H9 (cell line): ENCODE measurements at regions not wholly inside any gene's neighbourhood (a gene's known extent, or its start where the extent isn't known, plus 50 kb on each side); places are given as distances from the start of the nearest gene placed in this dataset.

Experiments
- DNase-seq: peaks from one replicate; pipeline ENCODE4 v3.0.0-alpha.2; 2017
- H2AFZ ChIP-seq: one replicate; pipeline ENCODE4 v1.6.1; 2013; ENCODE audit warnings: mild to moderate bottlenecking, low read length, control low read depth, moderate library complexity
- H2AK5ac ChIP-seq: 2 replicates; pipeline ENCODE4 v1.6.1; 2013; ENCODE audit warnings: low read length, control low read depth, mixed read lengths; ENCODE audit not compliant: insufficient read length
- H2BK120ac ChIP-seq: one replicate; pipeline ENCODE4 v1.6.1; 2013; ENCODE audit warnings: low read depth, mild to moderate bottlenecking, low read length, control low read depth, inconsistent platforms; ENCODE audit not compliant: poor library complexity, severe bottlenecking
- H2BK12ac ChIP-seq: 2 replicates; pipeline ENCODE4 v1.6.1; 2013; ENCODE audit warnings: low read length, control low read depth, mixed read lengths, low read depth; ENCODE audit not compliant: insufficient read length
- H2BK15ac ChIP-seq: 2 replicates; pipeline ENCODE4 v1.6.1; 2013; ENCODE audit warnings: low read depth, low read length, control low read depth
- H2BK20ac ChIP-seq: one replicate; pipeline ENCODE4 v1.6.1; 2013; ENCODE audit warnings: low read depth, mild to moderate bottlenecking, low read length, control low read depth, inconsistent platforms; ENCODE audit not compliant: poor library complexity, severe bottlenecking
- H2BK5ac ChIP-seq: 2 replicates; pipeline ENCODE4 v1.6.1; 2013; ENCODE audit warnings: low read length, control low read depth, mixed read lengths; ENCODE audit not compliant: insufficient read length
- H3K14ac ChIP-seq: 2 replicates; pipeline ENCODE4 v1.6.1; 2013; ENCODE audit warnings: low read length, control low read depth; ENCODE audit not compliant: insufficient read depth
- H3K18ac ChIP-seq: 2 replicates; pipeline ENCODE4 v1.6.1; 2013; ENCODE audit warnings: low read depth, mild to moderate bottlenecking, mixed read lengths, low read length, control low read depth; ENCODE audit not compliant: insufficient read length
- H3K23ac ChIP-seq: 2 replicates; pipeline ENCODE4 v1.6.1; 2013; ENCODE audit warnings: low read length, control low read depth, mixed read lengths, low read depth; ENCODE audit not compliant: insufficient read length
- H3K23me2 ChIP-seq: 2 replicates; pipeline ENCODE4 v1.6.1; 2013; ENCODE audit warnings: low read depth, mild to moderate bottlenecking, mixed read lengths, low read length, control low read depth; ENCODE audit not compliant: insufficient read length, poor library complexity, severe bottlenecking
- H3K27ac ChIP-seq: 2 replicates; pipeline ENCODE4 v1.5.1; 2013; ENCODE audit warnings: low read length, control low read depth, mixed read lengths, low read depth; ENCODE audit not compliant: insufficient read length
- H3K27me3 ChIP-seq: 2 replicates; pipeline ENCODE4 v1.6.1; 2013; ENCODE audit warnings: low read length, control low read depth, inconsistent platforms; ENCODE audit not compliant: insufficient read depth
- H3K4ac ChIP-seq: 2 replicates; pipeline ENCODE4 v1.6.1; 2013; ENCODE audit warnings: low read depth, mild to moderate bottlenecking, control low read depth, inconsistent platforms, low read length, moderate library complexity
- H3K4me1 ChIP-seq: 2 replicates; pipeline ENCODE4 v1.6.1; 2013; ENCODE audit warnings: low read length, control low read depth, inconsistent platforms; ENCODE audit not compliant: insufficient read depth
- H3K4me2 ChIP-seq: 2 replicates; pipeline ENCODE4 v1.6.1; 2013; ENCODE audit warnings: low read length, control low read depth, mixed read lengths; ENCODE audit not compliant: insufficient read length, insufficient read depth
- H3K56ac ChIP-seq: 2 replicates; pipeline ENCODE4 v1.6.1; 2013; ENCODE audit warnings: low read depth, mild to moderate bottlenecking, mixed read lengths, low read length, control low read depth; ENCODE audit not compliant: insufficient read length
- H3K79me1 ChIP-seq: 2 replicates; pipeline ENCODE4 v1.6.1; 2013; ENCODE audit warnings: low read depth, mild to moderate bottlenecking, moderate library complexity, low read length, control low read depth, inconsistent platforms; ENCODE audit not compliant: insufficient read depth, poor library complexity, severe bottlenecking
- H3K79me2 ChIP-seq: 2 replicates; pipeline ENCODE4 v1.6.1; 2013; ENCODE audit warnings: low read length, control low read depth, inconsistent platforms; ENCODE audit not compliant: insufficient read depth
- H3K9ac ChIP-seq: 2 replicates; pipeline ENCODE4 v1.6.1; 2013; ENCODE audit warnings: low read length, control low read depth, mixed read lengths; ENCODE audit not compliant: insufficient read length; ENCODE audit errors: extremely low read depth
- H3K9me3 ChIP-seq: one replicate; pipeline ENCODE4 v1.6.1; 2013; ENCODE audit warnings: low read depth, low read length, inconsistent platforms; ENCODE audit not compliant: control insufficient read depth
- H3T11ph ChIP-seq: one replicate; pipeline ENCODE4 v1.6.1; 2013; ENCODE audit warnings: mild to moderate bottlenecking, low read length, control low read depth, inconsistent platforms
- H4K20me1 ChIP-seq: one replicate; pipeline ENCODE4 v1.6.1; 2013; ENCODE audit not compliant: control insufficient read depth, insufficient read length, insufficient read depth
- H4K5ac ChIP-seq: 2 replicates; pipeline ENCODE4 v1.6.1; 2013; ENCODE audit warnings: low read depth, mild to moderate bottlenecking, mixed read lengths, low read length, control low read depth; ENCODE audit not compliant: insufficient read length
- H4K8ac ChIP-seq: replicated peaks from 2 replicates; pipeline ENCODE4 v1.6.1; 2013; ENCODE audit warnings: low read length, control low read depth, mixed read lengths, low read depth; ENCODE audit not compliant: insufficient read length
- H4K91ac ChIP-seq: 2 replicates; pipeline ENCODE4 v1.6.1; 2013; ENCODE audit warnings: low read depth, mild to moderate bottlenecking, moderate library complexity, mixed read lengths, low read length, control low read depth; ENCODE audit not compliant: insufficient read length
- H3K27ac Mint-ChIP-seq, 3 experiments: 2 replicates in 2 of 3; 3 replicates in 1 of 3; pipeline ENCODE4 v1.8.0; 2020 to 2021; ENCODE audit warnings: mixed read lengths in 3 of 3, mild to moderate bottlenecking in 1 of 3, moderate library complexity in 1 of 3
- H3K27me3 Mint-ChIP-seq: 2 replicates; pipeline ENCODE4 v1.8.0; 2021; ENCODE audit warnings: low read depth, mild to moderate bottlenecking, moderate library complexity, mixed read lengths
- H3K36me3 Mint-ChIP-seq, 3 experiments: 2 replicates in 2 of 3; 3 replicates in 1 of 3; pipeline ENCODE4 v1.8.0; 2020 to 2021; ENCODE audit warnings: low read depth in 3 of 3, mixed read lengths in 3 of 3; ENCODE audit not compliant: insufficient read depth in 1 of 3
- H3K4me1 Mint-ChIP-seq, 2 experiments: 2 replicates each; pipeline ENCODE4 v1.8.0; 2020; ENCODE audit warnings: mixed read lengths in 2 of 2
- H3K4me3 Mint-ChIP-seq, 2 experiments: 2 replicates in 1 of 2; 3 replicates in 1 of 2; pipeline ENCODE4 v1.8.0; 2020 to 2021; ENCODE audit warnings: mild to moderate bottlenecking in 2 of 2, mixed read lengths in 2 of 2, moderate library complexity in 1 of 2
- H3K9me3 Mint-ChIP-seq, 2 experiments: 2 replicates in 1 of 2; 3 replicates in 1 of 2; pipeline ENCODE4 v1.8.0; 2020; ENCODE audit warnings: mild to moderate bottlenecking in 2 of 2, mixed read lengths in 2 of 2, moderate library complexity in 1 of 2
- CTCF ChIP-seq: fragments of 200-600 bp; sonication (generic); conservative IDR thresholded peaks from 3 replicates; pipeline ENCODE4 v1.8.0; 2021; ENCODE audit warnings: antibody characterized with exemption, mild to moderate bottlenecking
- WGBS: extraction: QIAGEN DNeasy Blood & Tissue Kit; methylation state at CpG from one replicate; pipeline ENCODE4 v1.1.7; 2013; ENCODE audit warnings: missing lambda C conversion rate, low lambda C conversion rate, mixed read lengths; ENCODE audit not compliant: insufficient read length; ENCODE audit errors: extremely low coverage; 5-methylcytosine and 5-hydroxymethylcytosine counted together

- Histone ChIP-seq H3K79me2 (no peaks in the 10 kb centered on the region), H3K56ac (no peak overlapping the region), H3K4ac (no peak overlapping the region), H3K9me3 (no peaks in the 10 kb centered on the region), H4K20me1 (no peaks in the 10 kb centered on the region), H3K18ac (no peak overlapping the region), H3T11ph (no peak overlapping the region), H4K5ac (no peak overlapping the region), H3K27me3 (no peaks in the 10 kb centered on the region), H3K79me1 (no peaks in the 10 kb centered on the region), H3K4me2 (no peak overlapping the region), H2BK20ac (no peak overlapping the region), H2BK15ac (no peak overlapping the region), H3K14ac (no peak overlapping the region), H3K23me2 (no peaks in the 10 kb centered on the region), H2AFZ (no peak overlapping the region), H4K91ac (no peak overlapping the region), H4K8ac (no peak overlapping the region), H2AK5ac (no peak overlapping the region), H2BK5ac (no peak overlapping the region), H2BK120ac (no peak overlapping the region), H3K27ac (no peak overlapping the region), H3K4me1 (no peaks in the 10 kb centered on the region; the same call in 1 of the 2 replicates), H2BK12ac (no peak overlapping the region), H3K9ac (no peak overlapping the region), H3K23ac (no peak overlapping the region)
- H3K36me3 Mint-ChIP-seq, result no peaks in the 10 kb centered on the region
- no CpG with 5 or more reads among the region's 3 CpGs for WGBS
- no peak overlapping the region; a peak in 1 of 7 replicates for H3K27ac Mint-ChIP-seq
- peaks cover 13% of the 10 kb centered on the region in 2 experiments for H3K4me1 Mint-ChIP-seq
- DNase-seq, result no peak
- no peak for TF ChIP-seq CTCF
- H3K4me3 Mint-ChIP-seq, result no peak overlapping the region
- H3K9me3 Mint-ChIP-seq, result no peaks in the 10 kb centered on the region
- H3K27me3 Mint-ChIP-seq, result no peaks in the 10 kb centered on the region
These were observed 356.7 kb downstream of the CDH7 start for GRCh38 chr18:66107546-66107945.
